ENCODE measurements at regions not wholly inside any gene's neighbourhood (a gene's known extent, or its start where the extent isn't known, plus 50 kb on each side); places are given as distances from the start of the nearest gene placed in this dataset.
"Not testable (repeated sequence)": the region's sequence is repeated elsewhere in the genome, so short reads cannot be mapped to it uniquely, and the experiment has no call there.

DNA sequence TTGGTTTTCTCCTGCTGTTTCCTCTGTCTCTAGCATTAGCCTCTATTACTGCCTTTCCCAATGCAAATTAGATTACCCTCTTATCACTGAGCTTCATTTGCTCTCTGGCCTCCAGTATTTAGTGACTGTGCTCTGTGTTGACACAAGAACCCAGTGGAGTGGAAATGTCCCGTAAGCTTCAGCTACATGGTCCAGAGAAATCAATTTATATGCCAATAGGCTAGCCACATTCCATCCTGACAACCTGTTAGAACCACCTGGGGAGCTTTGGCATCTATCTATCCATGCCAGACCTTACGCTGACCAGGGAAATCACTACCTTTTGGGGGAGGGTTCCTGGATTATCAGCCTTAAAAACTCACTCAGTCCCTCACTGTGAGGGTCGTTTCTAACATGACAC lies 459.6 kb downstream of the UTRN start:
- no peak for DNase-seq

DNA sequence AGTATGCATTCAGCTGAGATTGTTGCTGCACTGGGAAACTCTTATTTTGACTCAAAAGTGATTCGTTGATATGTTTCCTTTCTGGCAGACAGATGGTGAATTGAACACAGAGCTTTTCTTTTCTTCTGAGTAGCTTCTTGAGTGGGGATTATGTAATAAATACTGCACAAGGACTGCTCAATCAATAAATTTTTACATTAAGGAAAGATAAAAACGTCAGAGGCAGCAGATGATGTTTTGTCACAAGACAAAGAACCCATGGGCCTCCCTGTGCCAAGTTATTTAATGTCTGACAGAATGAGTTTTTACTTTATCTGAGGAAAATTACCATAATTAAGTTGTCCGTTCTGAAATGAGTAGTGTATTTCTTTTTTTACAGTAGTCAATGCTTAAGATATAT lies 460.3 kb downstream of the UTRN start:
- DNase-seq = no peak

DNA sequence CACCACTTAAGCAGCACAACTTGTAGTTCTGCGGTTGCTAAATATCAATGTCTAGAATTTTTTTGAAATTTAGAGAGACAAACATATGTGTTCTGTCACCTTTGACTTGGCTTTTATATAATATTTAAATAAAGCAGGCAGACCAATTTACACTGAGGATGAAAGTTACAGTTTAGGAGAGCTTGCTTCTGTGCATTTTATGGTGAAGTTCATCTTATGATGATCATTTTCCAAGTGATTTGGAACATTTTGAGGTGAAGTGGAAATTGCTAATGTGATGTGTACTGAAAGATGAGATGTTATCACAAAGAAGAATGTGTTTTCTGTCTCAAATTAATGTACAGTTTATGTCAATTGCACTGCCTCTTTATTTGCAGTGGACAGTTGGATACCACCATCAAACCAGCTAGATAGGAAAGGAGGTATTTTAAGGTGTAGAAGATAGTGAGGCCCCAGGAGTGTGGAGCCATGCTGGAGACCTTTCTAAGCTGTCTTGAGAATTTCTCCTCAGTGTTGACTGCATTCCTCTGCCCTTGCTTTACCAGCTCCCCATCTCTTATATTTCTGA lies 461.9 kb downstream of the UTRN start:
- no peak for DNase-seq

DNA sequence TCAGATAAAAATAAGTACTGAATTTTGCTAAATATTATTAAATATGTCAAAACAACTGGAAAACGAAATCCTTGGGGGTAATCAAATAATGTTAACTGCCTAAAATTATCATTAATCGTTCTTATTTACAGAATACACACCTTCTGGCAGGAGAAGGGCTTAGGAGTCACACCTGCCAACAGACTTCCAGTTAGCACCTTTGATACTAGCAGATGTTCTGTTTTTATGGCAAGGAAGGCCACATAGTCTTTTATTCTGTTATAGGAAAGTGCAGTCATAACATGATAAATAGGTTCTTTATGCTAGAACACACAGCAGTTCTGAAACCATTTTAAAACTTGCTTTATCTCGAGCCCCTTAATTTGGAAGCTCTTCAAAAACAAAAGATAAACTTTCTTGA lies 464.1 kb downstream of the UTRN start:
- peak; percentile 18 for DNase-seq

DNA sequence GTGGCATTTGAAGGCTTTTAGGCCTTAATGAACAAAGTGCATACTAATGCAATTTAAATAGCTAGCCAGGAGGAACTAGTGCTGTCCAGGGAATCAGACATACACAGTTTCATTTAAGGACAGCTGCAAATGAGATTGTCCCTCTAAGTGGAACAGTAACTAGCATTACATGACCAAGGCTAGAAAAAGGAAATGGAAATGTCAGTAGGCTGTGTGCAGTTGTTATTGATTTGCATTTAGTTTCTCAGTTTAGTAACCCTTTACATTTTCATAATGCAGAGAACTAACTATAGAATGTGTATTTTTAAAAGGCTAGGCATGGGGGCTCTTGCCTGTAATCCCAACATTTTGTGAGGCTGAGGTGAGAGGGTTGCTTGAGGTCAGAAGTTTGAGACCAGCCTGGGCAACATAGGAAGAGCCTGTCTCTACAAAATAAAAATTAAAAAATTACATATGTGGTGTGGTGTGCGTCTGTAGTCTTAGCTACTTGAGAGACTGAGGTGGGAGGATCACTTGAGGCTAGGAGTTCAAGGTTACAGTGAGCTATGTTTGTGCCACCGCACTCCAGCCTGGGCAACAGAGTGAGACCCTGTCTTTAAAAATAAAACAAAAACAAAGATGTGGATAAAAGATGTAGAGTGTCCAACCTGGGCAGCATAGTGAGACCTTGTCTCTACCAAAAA lies 468.0 kb downstream of the UTRN start:
- DNase-seq = no peak

DNA sequence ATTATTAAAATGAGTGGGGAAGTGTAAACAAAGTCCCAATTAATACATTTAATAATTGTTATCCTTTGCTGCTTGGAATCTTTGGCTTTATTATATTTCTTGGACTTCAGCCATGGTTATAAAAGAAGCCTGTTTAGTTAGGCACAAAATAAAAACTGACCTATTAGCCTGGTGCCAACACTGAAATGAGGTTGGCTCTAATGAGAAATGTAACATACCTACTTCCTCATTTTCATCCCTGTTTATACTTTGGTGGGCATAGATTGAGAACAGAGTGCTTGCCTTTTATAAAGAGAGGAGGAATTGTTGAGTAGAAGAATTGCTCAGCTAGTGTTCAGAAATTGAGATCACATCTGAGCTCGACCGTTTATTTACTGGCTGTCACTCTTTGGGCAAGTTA lies 471.3 kb downstream of the UTRN start:
- no peak for DNase-seq

DNA sequence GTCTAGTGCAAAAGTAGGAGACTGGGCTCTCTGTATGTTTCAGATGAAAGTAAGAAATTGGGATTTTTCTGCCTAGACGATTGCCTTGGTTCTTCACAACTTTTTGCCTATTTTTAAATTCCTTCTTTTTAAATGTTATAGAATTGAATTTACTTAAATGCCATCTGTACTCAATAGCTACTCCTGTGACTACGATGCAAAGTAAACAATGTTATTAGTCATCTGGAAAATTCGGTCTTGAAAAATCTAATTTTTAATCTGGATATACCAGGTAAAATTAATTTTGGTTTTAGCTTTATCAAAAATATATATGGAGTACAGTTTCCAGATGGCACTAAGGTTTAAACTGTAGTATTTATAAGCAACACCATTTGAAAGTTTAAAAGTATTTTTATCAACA lies 472.2 kb downstream of the UTRN start:
- peak; percentile 24 for DNase-seq

DNA sequence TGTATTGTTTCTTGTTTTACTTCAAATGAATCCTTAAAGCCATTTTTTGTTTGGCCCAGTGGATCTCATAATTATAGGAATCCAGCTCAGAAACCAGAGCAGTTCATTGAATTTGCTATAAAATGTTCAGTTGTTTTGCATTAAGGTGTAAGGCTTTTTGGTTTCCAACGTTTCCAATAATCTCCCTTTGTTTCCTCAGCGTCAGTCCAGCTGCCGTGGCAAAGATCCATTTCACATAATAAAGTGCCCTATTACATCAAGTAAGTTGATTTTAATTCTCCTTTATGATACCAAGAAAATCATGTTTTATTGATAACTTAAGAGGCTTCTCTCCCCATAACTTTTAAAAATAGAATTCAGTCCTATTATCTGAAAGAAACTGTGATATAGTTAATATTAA lies 472.6 kb downstream of the UTRN start:
- DNase-seq = no peak

DNA sequence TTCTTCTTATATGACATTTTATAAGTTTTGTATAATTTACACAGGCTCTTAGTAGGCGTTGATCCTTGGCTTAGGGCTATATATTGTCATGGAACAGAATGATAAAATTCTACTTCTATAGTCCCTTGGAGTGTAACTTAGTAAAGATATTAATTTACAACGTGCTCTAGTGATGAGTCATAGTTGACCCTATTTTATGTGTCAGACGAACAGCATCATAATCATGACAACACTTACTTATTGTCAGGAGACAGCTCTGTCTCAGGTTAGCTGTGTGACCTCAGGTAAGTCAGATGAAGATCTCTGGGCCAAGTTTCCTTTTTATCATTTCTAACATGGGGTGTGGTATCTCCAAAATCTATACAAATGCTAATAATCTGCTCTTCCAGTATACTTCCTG lies 473.5 kb downstream of the UTRN start:
- peak; percentile 65 for DNase-seq

DNA sequence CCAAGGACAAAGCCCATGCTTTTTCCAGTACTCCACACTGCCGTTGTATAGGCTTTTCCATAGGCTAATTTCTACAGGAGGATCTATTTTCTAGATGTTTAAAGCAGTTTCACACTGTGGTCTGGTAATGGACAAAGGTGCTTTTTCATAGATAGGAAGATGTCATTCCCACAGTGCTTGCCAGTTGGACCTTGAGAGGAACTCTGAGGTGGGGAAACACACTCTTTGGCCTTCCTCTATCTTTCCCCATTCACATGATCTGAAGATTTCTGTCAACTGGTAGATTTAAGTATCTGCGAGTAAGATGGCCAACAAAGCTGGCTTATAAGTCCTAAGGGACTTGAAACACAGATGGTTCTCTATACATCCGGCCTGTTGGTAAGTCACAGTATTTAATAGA lies 477.3 kb downstream of the UTRN start:
- DNase-seq = no peak

DNA sequence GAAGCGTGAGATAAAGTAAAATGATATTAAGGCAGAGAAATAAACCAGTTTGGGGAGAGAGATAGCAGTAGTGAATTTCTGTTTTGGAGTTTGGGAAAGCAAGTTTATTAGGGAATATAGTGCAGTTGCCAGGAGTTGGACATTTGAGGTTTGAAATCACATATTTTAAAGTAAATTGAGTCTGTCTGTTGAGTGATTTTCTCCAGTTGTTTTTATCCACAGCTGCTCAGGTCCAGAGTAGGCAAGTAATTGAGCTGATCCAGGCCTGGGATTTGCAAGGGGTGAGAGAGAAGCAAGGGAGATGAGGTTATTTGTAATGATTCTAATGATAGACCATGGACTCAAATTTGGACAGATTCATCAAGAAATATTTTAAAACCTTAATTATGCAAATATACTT lies 481.9 kb downstream of the UTRN start:
- DNase-seq = no peak

DNA sequence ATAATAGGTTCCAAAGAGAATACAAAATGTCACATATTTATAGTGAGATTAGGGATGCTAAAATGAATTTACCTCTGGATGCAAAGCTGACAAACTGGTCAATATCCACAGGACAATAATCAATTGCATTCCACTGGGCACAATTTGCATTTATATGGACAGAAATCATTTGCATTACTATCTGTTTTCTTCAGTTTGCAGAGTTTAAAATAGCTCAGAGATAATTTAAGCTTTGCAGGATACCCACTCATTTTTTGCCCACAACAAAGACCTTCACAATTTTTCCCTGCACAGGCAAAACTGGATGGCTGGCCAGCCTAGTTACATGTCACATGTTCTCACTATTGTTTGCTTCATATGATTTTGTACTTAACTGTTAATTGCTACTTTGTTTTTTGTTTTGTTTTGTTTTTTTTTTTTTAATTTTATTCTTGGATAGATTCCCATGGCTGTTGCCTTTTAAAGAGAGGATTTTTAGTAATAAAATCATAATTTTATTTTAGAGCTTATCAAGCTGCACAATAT lies 483.5 kb downstream of the UTRN start:
- DNase-seq = no peak

DNA sequence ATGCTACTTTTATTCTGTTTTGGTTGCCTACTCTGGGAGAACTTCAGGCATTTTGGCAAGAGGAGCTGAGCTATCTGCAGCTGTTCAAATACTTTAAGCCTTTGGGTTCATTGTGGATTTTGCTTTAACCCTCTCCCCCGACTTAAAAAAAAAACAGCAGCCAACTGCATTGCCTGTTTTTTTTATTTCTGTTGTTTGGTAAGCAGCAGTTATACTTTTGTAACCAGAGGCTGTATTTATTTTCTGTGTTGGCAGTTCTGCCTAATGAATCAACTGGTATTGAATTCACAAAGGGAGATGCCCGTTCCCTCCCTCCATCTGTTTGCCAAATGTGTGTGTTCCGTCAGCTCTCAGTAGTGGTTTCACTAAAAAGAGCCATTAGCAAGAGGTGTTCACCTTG lies 484.0 kb downstream of the UTRN start:
- DNase-seq = peak; percentile 66

DNA sequence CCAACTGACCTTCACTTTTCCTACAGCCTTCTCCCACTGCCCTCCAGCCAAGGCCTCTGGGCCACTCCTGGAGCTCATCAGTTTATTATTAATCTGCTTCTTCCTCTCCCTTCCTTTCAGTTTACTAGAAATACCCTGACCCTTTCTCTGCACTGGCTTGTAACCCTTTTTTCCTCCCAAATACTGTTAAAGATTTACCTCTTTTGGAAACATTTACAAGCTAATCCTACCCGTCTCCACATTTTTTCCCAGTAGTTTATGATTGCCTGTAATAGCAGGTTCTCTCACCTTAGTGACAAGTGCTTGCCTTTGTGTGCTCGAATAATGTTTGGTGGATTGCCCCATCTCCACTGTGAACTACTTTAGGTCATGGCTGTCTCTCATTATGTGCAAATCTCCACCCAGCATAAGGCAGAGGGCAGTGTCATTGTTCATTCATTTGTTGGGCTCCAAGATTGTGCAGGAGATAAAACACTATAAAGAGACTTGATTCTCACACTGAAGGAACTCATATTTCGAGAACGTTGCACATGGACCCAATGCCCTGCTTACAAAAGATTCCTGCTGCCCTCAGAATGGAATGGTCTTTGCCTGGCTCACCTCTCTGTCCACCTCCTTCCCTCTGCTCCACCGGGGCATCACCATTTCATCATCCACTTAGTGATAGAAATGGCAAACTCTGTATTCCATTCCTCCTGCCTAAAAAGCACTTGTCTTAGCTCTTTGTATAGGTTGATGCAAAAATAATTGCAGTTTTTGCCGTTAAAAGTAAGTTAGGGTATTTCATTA lies 491.1 kb downstream of the UTRN start:
- no peak for DNase-seq

DNA sequence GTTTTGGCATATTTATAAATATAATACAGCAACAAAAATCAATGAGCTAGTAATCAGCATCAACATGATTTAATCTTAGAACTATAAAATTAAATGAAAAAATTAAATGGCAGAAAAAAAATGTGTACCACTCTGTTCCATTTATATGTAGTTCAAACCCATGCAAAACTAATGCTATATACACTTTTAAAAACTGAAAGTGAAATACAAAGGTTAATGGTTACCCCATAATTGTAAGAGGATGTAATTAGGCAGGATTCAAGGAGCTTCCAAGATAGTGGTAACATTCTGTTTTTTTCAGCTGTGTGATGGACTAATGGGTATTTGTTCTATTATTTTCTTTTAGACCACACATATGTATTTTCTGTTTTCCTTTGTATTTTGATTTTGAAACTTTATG lies 492.1 kb downstream of the UTRN start:
- no peak for DNase-seq

DNA sequence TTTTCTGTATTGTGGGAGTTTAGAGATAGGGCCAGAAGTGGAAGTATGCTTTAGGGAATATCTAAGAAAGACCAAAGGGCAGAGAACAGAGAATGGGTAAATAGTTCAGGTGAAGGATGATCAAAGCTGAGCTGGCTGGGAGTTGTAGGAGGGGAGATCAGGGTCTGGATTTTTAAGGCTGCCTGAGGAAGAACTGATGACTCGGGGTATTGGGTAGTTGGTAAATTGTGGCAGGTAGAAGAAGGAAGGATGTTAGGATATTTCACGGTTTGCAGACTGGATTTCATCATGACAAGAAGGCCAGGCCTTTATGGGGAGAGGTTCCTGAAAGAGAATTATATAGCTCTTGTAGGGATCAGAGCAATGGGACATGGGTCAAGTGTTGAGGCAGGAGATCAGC lies 492.9 kb downstream of the UTRN start:
- DNase-seq = no peak

DNA sequence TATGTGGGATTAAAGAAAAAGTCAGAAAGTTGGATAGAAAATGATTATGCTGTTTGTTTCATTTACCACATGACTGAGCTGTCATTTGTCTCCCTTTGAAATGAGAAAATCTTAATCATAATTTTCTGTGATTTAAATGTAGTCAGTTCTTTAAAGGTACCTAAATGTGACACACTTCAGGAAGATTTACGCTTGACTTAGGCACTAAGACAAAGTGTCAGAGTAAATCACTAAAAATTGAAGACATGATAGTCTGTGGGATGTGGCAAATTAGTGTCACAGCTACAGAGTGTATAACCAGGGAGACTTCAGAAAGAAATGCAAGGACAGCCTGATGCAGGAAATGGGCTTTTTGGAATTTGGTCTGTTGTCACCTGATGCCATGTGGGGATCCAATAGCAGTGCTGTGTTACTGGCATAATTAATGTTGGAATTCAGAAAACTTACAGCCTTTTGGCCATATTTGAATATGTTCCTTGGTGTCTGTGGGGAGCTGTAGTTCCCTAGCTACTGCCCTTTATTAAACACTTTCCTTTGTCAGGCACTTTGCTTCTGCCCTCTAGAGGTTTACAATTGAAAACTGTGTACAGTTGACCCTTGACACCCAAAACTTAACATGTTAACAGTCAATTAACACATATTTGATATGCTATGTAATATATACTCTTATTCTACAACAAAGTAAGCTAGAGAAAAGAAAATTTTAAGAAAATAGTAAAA lies 493.8 kb downstream of the UTRN start:
- peak; percentile 15 for DNase-seq

DNA sequence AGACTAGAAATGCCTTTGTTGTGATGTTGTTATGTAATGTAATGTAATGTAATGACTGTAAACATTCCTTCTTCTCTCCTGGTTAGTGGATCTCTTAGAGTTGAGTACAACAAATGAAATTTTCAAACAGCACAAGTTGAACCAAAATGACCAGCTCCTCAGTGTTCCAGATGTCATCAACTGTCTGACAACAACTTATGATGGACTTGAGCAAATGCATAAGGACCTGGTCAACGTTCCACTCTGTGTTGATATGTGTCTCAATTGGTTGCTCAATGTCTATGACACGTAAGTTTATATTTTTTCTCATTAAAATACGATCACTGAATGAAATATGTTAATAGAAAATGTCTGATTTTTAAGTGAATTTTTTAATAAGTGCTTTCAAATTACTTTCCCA lies 496.7 kb downstream of the UTRN start:
- no peak for DNase-seq

DNA sequence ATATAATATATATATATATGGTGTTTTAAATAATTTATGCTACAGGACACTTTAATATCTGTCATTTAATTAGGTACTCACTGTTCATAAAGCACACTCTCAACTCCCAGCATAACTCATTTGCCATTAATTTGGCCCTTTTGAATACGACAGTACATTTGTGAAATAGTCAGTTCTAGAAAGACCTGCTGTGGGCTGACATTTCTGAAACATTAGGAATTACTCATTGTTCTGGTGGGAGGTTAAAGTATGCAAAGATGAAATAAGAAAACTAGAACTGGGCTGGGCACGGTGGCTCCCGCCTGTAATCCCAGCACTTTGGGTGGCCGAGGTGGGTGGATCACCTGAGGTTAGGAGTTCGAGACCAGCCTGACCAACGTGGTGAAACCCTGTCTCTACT lies 497.5 kb downstream of the UTRN start:
- DNase-seq = no peak

DNA sequence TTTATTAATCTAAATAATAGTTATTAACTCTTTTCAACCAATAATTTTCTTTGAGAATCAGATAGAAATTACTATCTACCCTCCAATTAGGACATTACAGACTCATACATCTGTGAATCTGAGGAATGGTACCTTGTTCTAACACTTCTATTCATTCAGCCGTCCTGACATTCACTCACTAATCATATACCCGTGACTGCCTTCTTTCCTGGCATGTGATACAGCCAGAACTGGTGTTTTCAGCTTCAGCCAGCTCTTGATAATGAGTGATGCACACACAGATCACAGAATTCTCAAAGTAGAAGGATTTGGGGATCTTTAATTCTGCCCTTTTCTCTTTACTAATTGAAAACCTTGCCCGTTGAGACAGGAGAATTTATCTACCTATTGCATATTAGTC lies 499.9 kb downstream of the UTRN start:
- DNase-seq = no peak

DNA sequence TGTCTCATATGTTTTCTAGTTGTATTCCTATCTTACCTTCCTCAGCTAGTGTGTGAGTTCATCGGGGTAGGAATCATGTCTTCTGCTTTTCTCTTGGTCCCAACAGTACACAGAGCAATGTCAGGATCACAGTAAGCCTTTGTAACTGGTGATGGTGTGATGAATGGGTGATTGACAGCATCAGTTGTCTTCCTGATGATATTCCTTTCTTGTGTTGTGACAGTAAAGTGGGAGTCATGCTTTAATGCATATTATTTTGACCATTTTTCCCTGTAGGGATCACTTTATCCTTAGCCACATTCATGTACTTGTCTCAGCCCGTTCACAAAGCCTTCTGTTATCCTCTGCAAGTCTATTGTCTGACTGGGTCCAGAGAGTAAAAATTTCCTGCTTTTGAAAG lies 501.7 kb downstream of the UTRN start:
- no peak for DNase-seq

DNA sequence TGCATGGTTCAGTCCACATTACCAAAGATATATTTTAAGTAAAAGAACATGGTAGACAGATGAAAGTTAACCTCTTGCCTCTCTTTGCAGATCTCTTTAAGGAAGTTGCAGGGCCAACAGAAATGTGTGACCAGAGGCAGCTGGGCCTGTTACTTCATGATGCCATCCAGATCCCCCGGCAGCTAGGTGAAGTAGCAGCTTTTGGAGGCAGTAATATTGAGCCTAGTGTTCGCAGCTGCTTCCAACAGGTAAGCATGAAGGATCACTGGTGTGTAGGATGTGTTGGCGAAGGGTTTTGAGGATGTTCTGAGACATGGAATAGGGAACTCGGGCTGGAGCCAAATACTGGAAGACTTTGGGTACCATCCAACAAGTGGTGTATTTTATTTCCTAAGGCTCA lies 508.6 kb downstream of the UTRN start:
- DNase-seq = no peak

DNA sequence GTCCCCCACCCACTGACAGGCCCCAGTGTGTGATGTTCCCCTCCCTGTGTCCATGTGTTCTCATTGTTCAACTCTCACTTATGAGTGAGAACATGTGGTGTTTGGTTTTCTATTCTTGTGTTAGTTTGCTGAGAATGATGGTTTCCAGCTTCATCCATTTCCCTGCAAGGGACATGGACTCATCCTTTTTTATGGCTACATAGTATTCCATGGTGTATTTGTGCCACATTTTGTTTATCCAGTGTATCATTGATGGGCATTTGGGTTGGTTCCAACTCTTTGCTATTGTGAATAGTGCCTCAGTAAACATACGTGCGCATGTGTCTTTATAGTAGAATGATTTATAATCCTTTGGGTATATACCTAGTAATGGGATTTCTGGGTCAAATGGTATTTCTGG lies 509.9 kb downstream of the UTRN start:
- DNase-seq = not testable (repeated sequence)

DNA sequence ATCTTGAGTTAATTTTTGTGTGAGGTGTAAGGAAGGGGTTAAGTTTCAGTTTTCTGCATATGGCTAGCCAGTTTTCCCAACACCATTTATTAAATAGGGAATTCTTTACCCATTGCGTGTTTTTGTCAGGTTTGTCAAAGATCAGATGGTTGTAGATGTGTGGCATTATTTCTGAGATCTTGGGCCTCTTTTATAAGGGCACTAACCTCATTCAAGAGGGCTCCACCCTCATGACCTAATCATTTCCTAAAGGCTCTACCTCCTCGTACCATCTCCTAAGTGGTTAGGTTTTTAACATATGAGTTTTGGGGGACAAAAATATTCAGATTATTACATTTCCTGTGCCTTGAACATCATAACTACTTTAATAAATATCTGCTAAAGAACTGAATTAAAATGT lies 510.9 kb downstream of the UTRN start:
- no peak for DNase-seq

Data from DMS53 (cell line).